Muscle layer of colon (tissue), 2 donors: ENCODE measurements at regions not wholly inside any gene's neighbourhood (a gene's known extent, or its start where the extent isn't known, plus 50 kb on each side); places are given as distances from the start of the nearest gene placed in this dataset.

Experiments used
- H3K27ac ChIP-seq: one replicate; pipeline ENCODE4 v1.7.0; 2013; ENCODE audit warnings: low read depth, mild to moderate bottlenecking, low read length, moderate library complexity
- H3K27me3 ChIP-seq, 2 donors: one replicate each; pipeline ENCODE4 v1.7.0; 2013; ENCODE audit warnings: low read length in 2 of 2, mild to moderate bottlenecking in 2 of 2; ENCODE audit not compliant: insufficient read depth in 2 of 2, control insufficient read depth in 1 of 2
- H3K36me3 ChIP-seq: one replicate; pipeline ENCODE4 v1.7.0; 2013; ENCODE audit warnings: mild to moderate bottlenecking, low read length; ENCODE audit not compliant: insufficient read depth
- H3K4me1 ChIP-seq: one replicate; pipeline ENCODE4 v1.7.0; 2013; ENCODE audit warnings: mild to moderate bottlenecking, low read length; ENCODE audit not compliant: insufficient read depth
- H3K4me3 ChIP-seq, 2 donors: one replicate each; pipeline ENCODE4 v1.7.0; 2013; ENCODE audit warnings: low read length in 2 of 2, low read depth in 1 of 2, mild to moderate bottlenecking in 1 of 2, moderate library complexity in 1 of 2
- H3K9ac ChIP-seq: one replicate; pipeline ENCODE4 v1.7.0; 2013; ENCODE audit warnings: low read length
- H3K9me3 ChIP-seq: one replicate; pipeline ENCODE4 v1.7.0; 2013; ENCODE audit warnings: mild to moderate bottlenecking, low read length
- donor health status: abdominal sarcoma.
- donor health status: Adenocarcinoma of cecum.

DNA sequence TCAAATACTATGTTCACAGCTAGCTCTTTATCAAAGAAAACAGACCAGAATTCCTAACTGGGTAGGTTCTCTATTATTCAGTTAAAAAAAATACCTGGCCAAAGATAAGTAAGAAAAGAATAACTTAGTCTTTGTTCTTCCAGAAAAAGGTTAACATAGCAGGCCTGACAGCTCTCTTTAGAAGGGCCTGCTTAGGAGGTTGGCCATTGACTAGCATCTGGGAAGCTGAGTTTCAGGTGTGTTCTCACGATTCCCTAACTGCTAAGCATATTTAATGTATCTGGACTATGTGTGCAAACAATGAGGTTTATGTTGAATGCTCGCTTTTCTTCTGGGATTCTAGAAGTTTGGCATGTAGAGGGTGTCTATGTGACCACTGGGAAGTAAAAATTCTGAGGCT, 618.9 kb downstream of the HACE1 start:
- Histone ChIP-seq H3K36me3 (no peaks in the 10 kb centered on the region), H3K4me1 (no peaks in the 10 kb centered on the region), H3K27me3 (no peaks in the 10 kb centered on the region), H3K27ac (no peak overlapping the region), H3K9ac (no peak overlapping the region), H3K9me3 (no peaks in the 10 kb centered on the region), H3K4me3 (no peak overlapping the region)

DNA sequence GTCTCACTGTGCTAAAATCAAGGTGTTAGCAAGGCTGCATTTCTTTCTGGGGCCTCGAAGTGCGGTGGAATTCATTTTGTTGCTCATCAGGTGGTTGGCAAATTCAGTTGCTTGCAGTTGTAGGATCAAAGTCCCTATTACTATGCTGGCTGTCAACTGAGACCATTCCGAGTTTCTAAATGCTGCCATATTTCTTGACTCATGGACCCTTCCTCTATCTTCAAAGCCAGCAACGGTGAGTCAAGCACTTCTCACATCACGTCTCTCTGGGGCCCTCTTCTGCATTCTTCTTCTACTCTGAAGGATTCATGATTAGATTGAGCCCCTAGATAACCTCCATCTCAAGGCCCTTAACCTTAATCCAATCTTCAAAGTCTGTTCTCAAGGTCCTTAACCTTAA, 619.7 kb downstream of the HACE1 start:
- no peaks in the 10 kb centered on the region for H3K9me3 ChIP-seq
- no peaks in the 10 kb centered on the region for H3K27me3 ChIP-seq
- H3K27ac ChIP-seq: no peak overlapping the region
- no peaks in the 10 kb centered on the region for H3K36me3 ChIP-seq
- no peaks in the 10 kb centered on the region for H3K4me1 ChIP-seq
- no peak overlapping the region for H3K4me3 ChIP-seq
- no peak overlapping the region for H3K9ac ChIP-seq

DNA sequence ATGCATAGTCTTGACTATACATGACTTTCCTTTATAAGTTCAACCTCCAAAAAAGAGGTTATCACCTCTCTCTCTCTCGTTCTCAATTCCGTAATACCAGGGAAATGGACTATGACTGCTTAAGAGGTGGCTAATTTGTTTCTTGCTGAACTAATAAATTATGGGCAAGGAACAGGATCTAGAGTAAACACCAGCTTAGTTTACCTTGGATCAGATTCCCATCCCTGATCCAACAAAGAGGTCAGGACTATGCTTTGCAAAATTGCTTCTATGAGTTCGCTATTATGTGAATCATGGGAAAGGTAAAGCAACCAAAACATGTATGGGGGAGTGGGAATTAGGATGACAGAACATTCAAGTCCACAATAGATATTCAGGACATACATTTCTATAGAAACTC, 630.7 kb downstream of the HACE1 start:
- no peaks in the 10 kb centered on the region for H3K27me3 ChIP-seq
- no peak overlapping the region for H3K9ac ChIP-seq
- no peaks in the 10 kb centered on the region for H3K4me1 ChIP-seq
- H3K36me3 ChIP-seq: no peaks in the 10 kb centered on the region
- no peak overlapping the region for H3K27ac ChIP-seq
- H3K9me3 ChIP-seq: no peaks in the 10 kb centered on the region
- H3K4me3 ChIP-seq: no peak overlapping the region

DNA sequence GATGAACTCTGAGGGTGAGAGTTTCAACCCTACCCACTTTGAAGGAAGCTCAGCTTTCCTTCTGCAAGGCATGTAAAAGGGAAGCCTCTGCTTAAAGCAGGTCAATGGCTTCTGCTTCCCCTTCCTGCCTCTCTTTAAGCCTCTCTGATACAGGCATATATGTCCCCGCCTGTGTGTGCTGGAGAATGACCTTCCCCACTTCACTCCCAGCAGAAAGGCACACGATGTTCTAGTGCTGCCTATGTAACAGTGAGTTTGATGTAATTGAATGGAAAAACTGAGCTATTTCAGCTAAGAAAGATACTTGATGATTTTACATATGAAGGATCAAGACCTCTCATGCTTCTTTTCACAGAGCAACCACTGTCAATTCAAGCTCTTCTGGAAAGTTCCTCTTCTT, 632.2 kb downstream of the HACE1 start:
- no peak overlapping the region for H3K27ac ChIP-seq
- no peak overlapping the region for H3K9ac ChIP-seq
- no peaks in the 10 kb centered on the region for H3K27me3 ChIP-seq
- H3K36me3 ChIP-seq: no peaks in the 10 kb centered on the region
- no peaks in the 10 kb centered on the region for H3K9me3 ChIP-seq
- no peak overlapping the region for H3K4me3 ChIP-seq
- no peaks in the 10 kb centered on the region for H3K4me1 ChIP-seq

DNA sequence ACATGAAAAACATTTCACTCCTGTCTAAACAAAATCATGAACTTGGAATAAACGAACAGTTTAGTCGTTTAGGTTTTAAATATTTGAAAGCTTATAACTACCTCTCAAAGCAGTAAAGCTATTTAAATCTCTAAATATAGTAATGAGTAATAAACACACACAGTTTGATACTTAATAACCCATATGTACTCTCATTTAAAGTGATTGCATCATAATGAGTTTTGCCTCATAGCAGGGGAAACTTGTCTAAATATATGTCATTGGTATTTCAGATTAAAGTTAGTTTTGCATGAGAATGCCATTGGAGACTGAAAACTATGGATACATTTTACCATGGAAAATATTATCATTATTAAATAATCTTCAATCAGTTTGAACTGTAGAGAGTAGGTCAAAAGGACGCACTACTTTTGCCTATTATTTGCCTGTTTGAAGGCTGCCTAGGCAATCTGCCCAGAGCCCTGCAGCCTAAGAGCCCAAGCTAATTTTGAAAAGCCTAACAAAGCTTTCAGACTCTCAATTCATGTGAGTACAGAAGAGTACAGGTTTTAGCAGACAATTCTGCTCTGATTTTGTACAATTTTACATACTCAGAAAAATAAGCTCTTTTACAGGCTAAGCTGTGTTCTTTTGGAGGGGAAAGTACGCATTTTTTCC, 632.8 kb downstream of the HACE1 start:
- Histone ChIP-seq H3K4me1 (no peaks in the 10 kb centered on the region), H3K9me3 (no peaks in the 10 kb centered on the region), H3K27me3 (no peaks in the 10 kb centered on the region), H3K36me3 (no peaks in the 10 kb centered on the region), H3K4me3 (no peak overlapping the region), H3K27ac (no peak overlapping the region), H3K9ac (no peak overlapping the region)

DNA sequence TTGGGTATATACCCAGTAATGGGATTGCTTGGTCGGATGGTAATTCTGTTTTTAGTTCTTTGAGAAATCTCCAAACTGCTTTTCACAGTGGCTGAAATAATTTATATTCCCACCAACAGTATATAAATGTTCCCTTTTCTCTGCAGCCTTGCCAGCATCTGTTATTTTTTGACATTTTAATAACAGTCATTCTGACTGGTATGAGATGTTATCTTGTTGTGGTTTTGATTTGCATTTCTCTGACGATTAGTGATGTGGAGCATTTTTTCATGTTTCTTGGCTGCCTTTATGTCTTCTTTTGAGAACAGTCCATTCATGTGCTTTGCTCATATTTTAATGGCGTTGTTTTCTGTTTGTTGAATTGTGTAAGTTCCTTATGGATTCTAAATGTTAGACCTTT, 641.6 kb downstream of the HACE1 start:
- H3K9ac ChIP-seq: no peak overlapping the region
- no peak overlapping the region for H3K4me3 ChIP-seq

DNA sequence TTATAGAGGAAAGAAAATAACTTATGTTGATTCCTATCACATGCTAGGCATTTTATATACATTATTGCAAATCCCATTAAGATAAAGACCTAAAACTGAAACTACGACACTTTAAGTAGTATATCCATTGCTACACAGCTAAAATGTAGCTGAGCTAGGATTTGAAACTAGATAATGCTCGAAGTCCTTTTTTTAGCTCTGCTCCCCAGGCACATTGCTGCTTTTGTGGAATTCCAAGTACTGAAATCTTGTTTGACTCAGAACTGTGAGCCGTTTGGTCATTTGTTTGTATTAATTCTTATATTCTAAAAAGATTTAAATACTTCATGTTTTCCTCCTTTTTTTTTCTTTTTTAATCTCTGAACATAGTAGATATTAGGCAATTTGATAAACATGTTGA, 644.8 kb downstream of the HACE1 start:
- no peak overlapping the region for H3K9ac ChIP-seq
- H3K4me3 ChIP-seq: no peak overlapping the region
- H3K4me1 ChIP-seq: no peaks in the 10 kb centered on the region
- H3K36me3 ChIP-seq: no peaks in the 10 kb centered on the region
- H3K27me3 ChIP-seq: no peaks in the 10 kb centered on the region
- no peaks in the 10 kb centered on the region for H3K9me3 ChIP-seq
- no peak overlapping the region for H3K27ac ChIP-seq

More for the DNA sequence above, 641.6 kb downstream of the HACE1 start:
- Histone ChIP-seq H3K27ac (no peak overlapping the region), H3K9me3 (no peaks in the 10 kb centered on the region), H3K27me3 (no peaks in the 10 kb centered on the region), H3K4me1 (no peaks in the 10 kb centered on the region), H3K36me3 (no peaks in the 10 kb centered on the region)

DNA sequence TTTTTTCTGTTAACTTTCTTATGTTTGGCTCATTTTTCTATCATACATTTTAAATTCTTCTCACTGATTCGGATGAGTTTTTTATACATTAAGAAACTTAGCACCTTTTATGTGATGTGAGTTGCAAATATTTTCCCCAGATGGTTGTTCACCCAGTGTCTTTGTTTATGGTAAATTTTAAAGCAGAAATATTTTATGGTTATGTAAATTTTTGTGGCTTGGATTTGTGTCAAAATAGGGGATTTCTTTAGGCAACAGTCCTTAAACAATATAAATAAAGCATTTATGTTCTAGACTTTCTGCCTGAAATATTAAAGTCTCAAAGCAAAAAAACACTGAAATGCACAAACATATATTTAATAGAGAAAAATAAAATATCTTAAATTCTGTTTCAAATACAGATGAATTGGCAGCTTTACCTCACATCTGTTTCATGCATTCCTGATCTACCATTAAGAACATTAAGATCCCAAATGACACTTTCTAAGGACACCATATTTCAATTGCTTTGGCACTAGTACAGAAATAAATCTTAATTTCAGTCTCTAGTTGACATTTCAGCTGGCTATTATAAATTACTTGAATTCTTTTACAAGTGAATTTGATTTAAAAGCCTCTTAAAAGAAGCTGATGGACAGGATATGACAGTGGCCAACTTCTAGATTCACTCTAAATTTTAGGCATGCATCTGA, 646.6 kb downstream of the HACE1 start:
- Histone ChIP-seq H3K4me1 (no peaks in the 10 kb centered on the region), H3K9me3 (no peaks in the 10 kb centered on the region), H3K27ac (no peak overlapping the region), H3K27me3 (no peaks in the 10 kb centered on the region), H3K9ac (no peak overlapping the region), H3K36me3 (no peaks in the 10 kb centered on the region), H3K4me3 (no peak overlapping the region)

DNA sequence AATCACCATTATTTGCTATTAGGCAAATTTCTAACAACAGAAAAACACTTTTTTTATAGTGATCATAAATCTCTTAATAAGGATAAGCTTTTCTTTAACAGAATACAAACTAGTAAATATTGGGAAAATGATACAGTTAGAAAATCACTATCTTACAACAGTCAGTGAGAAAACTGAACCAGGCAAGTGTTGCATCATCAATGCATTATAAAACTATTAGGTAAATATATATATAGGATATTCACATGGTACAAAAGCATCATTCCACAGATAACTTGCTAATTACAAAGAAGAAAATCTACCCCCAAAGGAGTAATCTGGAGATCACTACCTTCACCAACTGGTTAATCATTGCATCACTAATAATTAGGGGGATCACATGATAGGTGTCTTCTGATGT, 652.1 kb downstream of the HACE1 start:
- Histone ChIP-seq H3K27ac (no peak overlapping the region), H3K27me3 (no peaks in the 10 kb centered on the region), H3K9ac (no peak overlapping the region), H3K36me3 (no peaks in the 10 kb centered on the region), H3K9me3 (no peaks in the 10 kb centered on the region), H3K4me3 (no peak overlapping the region), H3K4me1 (no peaks in the 10 kb centered on the region)

DNA sequence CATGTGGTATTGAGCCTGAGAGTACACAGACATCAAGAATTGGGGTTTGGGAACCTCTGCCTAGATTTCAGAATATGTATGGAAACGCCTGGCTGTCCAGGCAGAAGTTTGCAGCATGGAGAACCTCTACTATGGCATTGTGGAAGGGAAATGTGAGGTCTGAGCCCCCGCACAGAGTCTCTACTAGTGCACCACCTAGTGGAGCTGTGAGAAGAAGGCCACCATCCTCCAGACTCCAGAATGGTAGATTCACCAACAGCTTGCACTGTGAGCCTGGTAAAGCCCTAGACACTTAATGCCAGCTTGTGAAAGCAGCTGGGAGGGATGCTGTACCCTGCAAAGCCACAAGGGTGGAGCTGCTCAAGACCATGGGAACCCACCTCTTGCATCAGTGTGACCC, 658.2 kb downstream of the HACE1 start:
- no peak overlapping the region for H3K4me3 ChIP-seq
- no peaks in the 10 kb centered on the region for H3K27me3 ChIP-seq
- H3K36me3 ChIP-seq: no peaks in the 10 kb centered on the region
- H3K9me3 ChIP-seq: no peaks in the 10 kb centered on the region
- H3K4me1 ChIP-seq: no peaks in the 10 kb centered on the region
- H3K9ac ChIP-seq: no peak overlapping the region
- H3K27ac ChIP-seq: no peak overlapping the region

DNA sequence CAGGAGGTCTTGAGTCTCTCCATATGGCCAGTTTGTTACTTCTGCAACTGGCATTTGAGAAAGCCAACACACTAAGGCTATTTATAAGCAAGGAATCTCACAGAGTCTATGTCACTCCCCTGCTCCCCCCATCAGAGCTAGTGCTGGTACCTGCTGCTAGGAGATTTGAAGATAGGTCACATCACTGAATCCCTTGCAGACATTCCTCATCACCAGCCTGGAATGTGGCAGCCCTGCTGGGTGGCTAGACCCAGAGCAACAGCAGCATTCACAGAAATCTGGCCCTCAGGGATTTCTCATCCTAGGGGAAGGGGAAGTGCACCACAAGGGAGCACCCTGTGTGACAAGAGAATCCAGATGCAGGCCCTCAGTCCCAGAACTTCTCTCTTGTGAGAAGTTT, 672.1 kb downstream of the HACE1 start:
- H3K27ac ChIP-seq: no peak overlapping the region
- H3K9ac ChIP-seq: no peak overlapping the region
- no peaks in the 10 kb centered on the region for H3K36me3 ChIP-seq
- no peaks in the 10 kb centered on the region for H3K9me3 ChIP-seq
- H3K4me3 ChIP-seq: no peak overlapping the region
- no peaks in the 10 kb centered on the region for H3K4me1 ChIP-seq
- no peaks in the 10 kb centered on the region for H3K27me3 ChIP-seq

DNA sequence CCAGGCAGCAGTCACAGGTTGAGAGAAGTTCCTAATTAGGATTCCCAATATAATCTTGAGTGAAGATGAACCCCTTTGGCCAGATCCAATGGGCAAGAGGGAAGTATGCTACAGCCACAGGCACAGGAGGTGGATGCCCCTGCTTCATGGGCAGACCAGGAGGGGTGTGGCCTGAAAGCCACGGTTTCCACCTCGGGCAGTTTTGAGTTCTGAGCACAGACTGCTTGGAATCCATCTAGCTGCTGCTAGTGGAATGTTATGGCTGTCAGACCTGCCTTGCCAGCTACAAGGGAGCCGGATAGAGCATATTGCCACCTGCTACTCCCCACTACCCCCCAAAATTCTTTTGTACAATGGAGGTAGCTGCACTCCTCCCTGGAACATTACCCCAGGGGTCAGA, 672.9 kb downstream of the HACE1 start:
- H3K27ac ChIP-seq: no peak overlapping the region
- H3K9ac ChIP-seq: no peak overlapping the region
- H3K4me1 ChIP-seq: no peaks in the 10 kb centered on the region
- H3K9me3 ChIP-seq: no peaks in the 10 kb centered on the region
- H3K4me3 ChIP-seq: no peak overlapping the region
- no peaks in the 10 kb centered on the region for H3K36me3 ChIP-seq
- H3K27me3 ChIP-seq: no peaks in the 10 kb centered on the region
